B cell (primary cell): ENCODE measurements at regions not wholly inside any gene's neighbourhood (a gene's known extent, or its start where the extent isn't known, plus 50 kb on each side); places are given as distances from the start of the nearest gene placed in this dataset.

ENCODE experiments used
- EZH2 ChIP-seq: IDR thresholded peaks from 2 replicates; pipeline ENCODE4 v1.6.1; 2012; ENCODE audit warnings: borderline replicate concordance, low read depth, mild to moderate bottlenecking, moderate library complexity, low read length; ENCODE audit not compliant: insufficient read depth, poor library complexity, severe bottlenecking
- TF ChIP-seq, protein P1 (sequence below): fragments of 200-600 bp; IDR thresholded peaks from one replicate; pipeline ENCODE4 v1.8.0; 2022; ENCODE audit warnings: antibody characterized with exemption, mild to moderate bottlenecking

- TF ChIP-seq, protein P1, sequence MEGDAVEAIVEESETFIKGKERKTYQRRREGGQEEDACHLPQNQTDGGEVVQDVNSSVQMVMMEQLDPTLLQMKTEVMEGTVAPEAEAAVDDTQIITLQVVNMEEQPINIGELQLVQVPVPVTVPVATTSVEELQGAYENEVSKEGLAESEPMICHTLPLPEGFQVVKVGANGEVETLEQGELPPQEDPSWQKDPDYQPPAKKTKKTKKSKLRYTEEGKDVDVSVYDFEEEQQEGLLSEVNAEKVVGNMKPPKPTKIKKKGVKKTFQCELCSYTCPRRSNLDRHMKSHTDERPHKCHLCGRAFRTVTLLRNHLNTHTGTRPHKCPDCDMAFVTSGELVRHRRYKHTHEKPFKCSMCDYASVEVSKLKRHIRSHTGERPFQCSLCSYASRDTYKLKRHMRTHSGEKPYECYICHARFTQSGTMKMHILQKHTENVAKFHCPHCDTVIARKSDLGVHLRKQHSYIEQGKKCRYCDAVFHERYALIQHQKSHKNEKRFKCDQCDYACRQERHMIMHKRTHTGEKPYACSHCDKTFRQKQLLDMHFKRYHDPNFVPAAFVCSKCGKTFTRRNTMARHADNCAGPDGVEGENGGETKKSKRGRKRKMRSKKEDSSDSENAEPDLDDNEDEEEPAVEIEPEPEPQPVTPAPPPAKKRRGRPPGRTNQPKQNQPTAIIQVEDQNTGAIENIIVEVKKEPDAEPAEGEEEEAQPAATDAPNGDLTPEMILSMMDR: no peak
- no peak for TF ChIP-seq EZH2
Measured at GRCh38 chr14:94885481-94886155, 115.7 kb upstream of the GSC start.
